SKM-1 (cell line): ENCODE measurements at regions not wholly inside any gene's neighbourhood (a gene's known extent, or its start where the extent isn't known, plus 50 kb on each side); places are given as distances from the start of the nearest gene placed in this dataset.
"Not testable (repeated sequence)": the region's sequence is repeated elsewhere in the genome, so short reads cannot be mapped to it uniquely, and the experiment has no call there.

Source experiments
- DNase-seq: peaks from one replicate; lab custom pipeline; 2025; ENCODE audit not compliant: unreplicated experiment; lab: John Stamatoyannopoulos, UW

DNA sequence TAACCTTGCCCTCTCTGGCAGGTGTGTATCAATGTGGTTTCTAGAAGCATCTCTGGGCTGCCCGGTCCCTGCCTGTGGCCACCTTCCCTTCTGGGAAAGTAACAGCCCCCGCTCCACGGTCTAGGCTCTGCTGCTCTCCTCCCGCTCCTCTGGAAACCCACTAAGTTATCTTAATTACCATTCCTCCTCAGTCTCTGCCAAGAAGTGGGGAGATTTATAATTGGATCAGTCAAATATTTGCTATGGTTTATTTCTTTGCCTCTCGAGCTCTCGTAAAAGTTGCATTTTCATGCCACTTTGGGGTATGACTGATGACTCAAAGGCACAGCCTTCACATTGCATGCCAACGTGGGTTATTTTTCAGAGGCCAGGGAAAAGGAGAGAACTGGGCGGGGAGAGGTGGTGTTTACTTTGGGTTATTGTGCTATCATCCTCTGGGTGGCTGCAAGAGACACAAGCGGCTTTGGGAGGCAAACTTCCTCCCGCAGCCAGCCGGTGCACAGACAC is 205.3 kb upstream of the WWC1 start:
- DNase-seq: no peak

DNA sequence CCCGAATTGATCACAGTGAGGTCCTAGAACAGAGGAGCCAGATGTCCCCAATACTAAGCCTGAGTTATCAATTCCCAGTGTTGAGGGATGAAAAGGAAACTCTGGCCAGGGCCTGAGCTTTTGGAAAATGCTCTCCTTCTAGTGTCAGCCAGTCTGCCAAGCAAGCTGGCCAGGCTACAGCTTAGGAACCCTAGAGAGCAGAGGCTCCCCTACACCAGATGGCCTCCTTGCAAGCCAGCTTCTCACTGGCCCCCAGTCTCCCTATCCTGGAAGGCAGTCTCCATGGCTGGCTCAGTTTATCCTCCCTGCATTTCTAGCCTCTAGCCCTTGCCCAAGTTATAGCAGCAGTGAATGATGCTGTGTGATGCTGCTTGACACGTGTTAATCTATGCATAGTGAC is 204.7 kb upstream of the WWC1 start:
- no peak for DNase-seq

DNA sequence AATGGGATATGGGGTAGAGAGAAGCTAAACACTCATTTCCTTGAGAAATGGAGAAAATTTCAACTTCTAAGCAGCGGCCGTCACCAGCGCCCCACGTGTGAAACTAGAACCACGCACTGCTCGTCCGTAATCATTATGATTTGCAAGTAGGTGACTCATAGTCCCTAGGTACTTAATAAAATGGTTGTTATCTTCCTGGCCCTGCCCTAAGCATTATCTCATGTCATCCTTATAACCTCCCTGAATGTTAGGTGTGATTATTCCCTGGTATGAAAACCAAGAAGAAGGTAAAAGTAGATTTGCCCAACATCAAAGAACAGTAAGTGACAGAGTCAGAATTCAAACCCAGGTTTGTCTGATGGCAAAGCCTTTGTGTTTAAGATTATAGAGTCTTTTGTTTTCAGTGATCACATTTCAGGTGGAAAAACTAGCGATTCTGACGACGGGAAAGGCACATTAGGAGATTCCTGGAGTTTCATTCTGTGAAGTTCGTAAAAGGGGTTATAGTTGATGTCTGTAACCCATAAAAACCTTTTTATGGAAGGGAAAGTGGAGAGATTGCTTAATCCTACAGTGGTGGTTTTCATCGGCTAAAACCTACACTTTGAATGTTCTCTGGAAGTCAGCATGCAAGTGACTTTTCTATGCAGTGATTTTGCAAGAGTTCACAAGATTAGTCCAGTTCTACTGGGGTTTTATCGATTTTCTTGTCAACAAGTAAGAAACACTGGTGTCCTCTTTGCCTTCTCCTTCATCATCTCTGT is 202.9 kb upstream of the WWC1 start:
- DNase-seq: no peak

DNA sequence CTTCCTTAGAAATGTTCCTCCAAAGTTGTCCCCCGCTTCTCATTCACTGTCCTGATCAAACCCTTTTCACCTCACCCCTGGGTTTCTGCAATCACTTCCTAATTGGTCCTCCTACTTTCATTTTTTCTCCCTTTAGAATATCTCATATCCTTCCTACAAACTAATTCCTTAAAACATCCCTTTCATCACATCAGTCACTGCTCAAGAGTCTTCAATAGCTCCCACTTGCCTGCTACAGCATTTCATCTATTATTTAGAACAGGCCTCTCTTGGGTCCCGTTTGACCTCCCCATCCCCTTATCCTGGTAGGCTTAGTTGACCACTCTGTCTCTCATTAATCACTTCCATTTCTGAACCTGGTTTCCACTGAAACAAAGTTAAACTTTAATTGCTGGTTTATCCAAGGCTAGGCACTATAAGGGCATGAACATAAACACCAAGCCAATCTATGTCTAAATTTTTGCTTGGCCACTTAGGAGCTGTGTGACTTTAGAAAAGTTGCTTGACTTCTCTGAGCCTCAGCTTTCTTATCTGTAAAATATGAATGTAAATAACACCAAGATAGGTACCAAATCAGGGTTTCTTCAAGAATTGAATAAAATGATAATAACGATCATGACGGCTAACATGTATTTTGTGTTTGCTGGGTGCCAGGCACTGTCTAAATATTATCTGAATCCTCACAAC is 202.1 kb upstream of the WWC1 start:
- DNase-seq: no peak

DNA sequence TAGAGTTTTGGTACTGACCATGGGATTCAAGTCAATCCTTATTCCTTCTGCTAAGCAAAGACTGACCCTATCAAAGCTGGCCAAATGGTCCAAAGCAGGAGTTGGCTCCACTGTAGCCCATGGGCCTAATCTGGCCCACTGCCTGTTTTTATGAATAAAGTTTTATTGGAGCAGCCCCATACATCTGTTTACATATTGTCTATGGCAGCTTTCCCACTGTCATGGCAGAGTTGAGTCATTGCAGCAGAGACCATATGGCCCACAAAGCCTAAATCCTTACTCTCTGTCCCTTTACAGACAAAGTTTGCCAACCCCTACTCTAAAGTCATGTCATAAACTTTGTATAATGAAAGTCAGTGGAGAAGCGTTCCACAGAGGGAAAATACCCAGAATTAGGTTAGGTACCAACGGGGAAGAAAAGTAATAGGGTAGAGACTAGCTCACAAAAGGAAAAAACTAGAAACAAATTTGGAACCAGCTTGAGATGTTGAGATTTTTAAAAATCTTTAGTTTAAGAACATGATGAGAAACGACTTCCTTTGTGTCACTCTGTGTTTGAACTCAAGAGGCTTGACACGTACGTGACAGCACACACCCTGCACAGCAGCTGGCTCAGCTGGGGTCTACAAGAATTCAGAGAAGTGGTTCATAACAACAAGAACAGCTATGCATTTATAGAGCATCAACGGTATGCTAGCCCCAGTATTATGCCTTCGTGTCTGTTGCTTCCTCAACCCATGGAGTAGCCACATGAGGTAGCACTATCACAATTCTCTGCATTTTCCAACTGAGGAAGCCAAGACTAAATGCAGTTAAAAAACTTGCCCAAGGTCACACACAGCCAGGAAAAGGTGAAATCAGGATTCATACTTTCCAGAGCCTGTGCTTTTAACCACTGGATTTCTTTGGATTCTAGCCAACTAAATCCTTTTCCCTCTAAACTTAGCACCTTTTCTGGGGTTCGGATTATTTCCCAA is 198.9 kb upstream of the WWC1 start:
- DNase-seq: no peak

DNA sequence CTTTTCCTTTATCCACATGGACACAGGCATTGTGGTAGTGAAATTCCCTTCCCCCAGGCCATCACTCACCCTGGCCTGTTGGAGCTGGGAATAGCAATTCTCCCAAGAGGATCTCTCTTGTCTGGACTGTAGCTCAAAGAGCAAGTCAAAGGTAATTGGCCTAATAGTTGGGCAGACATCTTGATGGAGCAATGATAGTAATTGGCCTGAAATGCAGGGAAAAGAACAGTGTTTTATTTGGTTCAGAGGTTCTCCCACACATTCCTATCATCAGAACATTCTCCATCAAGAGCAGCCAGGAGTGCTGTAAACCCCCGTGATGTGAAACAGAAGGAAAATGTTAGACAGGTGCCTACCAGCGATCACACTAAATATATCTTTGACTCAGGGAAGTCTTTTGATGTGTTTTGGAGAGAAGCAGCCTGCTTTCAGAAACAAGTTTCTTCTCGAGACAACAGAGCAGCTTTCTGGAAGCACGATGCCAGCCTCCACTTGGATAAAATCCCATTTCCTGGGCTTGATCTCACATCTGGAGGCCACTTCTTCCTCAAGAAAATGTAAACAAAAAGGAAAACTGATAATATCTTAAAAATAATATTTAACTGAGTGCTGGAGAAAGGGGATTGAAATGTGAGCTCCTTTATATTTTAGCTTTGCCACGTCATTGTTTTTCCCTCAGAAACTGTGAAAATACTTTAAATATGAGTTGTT is 198.1 kb upstream of the WWC1 start:
- DNase-seq: no peak

DNA sequence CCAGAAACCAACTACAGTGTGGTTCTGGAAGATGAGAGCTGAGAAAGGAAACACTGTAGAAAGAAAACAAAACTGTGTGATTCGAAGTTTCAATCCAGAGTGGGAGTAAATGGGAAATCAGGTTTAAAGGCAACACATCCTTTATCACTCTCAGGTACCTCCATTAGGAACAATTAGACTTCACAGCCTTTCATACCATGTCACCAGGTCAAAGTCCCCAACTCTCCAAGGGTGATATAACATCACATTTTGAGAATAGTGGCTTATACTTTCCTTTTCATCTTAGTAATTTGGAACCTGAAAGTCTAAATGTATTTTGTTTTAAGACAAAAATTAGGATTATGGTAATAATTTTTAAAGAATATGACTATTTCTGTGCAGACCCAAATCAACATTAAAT is 194.9 kb upstream of the WWC1 start:
- no peak for DNase-seq

DNA sequence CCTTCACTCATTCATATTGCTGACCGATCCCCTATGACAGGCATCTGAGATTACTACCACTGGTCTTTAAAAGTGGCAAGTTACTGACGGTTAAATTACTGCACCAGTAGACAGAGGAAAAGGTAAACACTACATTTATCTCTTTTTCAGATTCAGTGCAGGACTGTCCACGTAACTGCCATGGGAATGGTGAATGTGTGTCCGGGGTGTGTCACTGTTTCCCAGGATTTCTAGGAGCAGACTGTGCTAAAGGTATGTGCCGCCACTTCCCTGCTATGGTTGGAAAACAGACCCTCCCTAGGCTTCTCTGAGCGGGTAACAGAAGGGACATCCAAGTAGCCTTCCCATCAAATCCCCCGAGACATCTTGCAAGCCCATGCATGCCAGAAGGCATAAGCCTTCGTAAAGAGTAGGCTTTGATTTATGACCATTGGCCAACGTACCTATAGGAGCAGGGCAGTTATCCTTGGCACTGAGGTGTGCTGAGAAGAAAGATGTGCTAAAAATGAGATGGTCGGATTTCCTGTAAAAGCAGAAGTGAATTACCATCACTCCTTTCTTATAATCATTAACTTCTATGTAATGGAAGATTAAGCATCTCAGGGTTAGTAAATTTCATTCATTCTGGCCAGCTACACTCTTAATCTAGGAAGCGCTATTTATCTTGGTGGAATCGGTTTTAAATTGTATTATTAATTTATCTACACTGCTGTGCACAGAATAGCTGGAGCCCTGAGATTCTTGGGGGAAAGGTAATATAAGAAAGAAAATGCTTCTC is 193.4 kb upstream of the WWC1 start:
- DNase-seq: no peak

DNA sequence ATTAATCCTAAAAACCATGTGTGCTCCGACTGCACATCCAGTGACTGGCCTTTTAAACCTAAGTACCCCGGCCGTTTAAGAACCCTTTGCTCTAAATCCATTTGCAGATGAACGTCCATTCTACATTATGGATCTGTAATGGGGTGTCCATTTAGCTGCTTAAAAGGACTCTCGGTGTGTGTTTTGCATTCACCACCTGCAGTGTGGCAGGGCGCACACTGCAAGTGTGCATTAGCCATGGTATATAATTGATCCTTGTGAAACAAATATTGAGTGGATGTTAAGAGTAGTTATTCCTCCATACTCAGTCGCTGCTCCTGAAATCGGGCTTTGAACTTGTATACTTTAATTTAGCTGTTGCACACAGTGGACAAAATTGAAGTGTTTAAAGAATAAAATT is 190.1 kb upstream of the WWC1 start:
- no peak for DNase-seq

DNA sequence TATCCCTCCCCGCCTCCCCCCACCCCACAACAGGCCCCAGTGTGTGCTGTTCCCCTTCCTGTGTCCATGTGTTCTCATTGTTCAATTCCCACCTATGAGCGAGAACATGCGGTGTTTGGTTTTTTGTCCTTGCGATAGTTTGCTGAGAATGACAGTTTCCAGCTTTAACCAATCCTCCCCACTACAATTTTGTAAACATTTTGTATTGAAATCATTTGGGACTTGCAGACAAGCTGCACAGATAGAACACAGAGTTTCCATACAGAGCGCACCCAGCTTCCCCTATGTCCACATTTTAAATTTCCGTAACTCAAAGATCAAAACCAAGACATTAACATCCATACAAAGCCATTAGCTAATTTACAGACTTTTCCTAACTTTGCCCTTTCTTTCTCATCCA is 188.4 kb upstream of the WWC1 start:
- not testable (repeated sequence) for DNase-seq

DNA sequence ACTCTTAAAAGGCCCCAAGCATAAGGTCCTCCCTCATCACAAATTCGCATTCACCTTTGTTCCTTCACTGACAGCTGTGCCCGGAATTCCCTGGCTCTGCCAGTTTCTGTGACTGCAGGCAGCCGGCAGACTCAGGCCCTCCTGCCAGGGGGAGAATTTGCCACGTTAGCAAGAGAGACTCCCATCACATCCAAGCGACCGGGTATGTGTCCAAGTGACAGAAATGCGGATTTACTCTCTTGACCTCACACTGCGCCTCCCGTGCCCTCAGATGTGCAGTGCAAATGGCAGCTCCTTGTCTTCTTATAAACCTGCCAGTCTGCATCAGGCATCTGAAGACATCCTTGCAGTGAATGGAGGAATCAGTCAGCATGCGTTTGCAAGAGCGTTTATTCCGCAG is 187.1 kb upstream of the WWC1 start:
- no peak for DNase-seq

DNA sequence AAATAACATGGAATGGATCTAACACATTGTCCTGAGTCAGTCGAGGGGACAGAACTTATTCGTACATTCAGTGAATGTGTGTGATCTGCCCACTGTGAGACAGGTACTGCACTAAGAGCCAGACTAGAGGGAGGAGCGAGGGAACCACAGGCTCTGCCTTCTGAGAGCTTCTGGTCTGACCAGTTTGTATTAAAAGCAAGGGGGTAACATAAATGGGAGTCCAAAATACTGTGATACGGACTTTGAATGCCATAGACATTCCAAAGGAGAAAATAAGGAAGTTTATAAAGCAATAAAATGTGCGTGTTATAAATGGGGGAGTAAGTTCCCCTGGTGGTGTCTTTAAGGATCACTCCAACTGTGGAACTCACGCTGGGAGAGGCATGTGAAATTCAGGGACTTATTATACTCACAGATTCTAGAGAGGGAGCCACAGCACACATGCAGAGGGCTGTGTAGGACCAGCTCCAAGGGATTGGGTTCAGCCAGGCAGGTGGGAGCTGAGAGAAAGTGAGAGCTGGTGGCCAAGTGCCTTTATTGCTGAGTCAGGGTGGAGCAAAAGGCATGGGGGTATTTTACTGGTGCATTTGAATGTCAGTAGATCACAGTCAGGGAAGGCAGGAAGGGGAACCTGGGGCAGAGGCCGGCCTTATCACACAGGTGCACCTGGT is 186.5 kb upstream of the WWC1 start:
- DNase-seq: no peak

DNA sequence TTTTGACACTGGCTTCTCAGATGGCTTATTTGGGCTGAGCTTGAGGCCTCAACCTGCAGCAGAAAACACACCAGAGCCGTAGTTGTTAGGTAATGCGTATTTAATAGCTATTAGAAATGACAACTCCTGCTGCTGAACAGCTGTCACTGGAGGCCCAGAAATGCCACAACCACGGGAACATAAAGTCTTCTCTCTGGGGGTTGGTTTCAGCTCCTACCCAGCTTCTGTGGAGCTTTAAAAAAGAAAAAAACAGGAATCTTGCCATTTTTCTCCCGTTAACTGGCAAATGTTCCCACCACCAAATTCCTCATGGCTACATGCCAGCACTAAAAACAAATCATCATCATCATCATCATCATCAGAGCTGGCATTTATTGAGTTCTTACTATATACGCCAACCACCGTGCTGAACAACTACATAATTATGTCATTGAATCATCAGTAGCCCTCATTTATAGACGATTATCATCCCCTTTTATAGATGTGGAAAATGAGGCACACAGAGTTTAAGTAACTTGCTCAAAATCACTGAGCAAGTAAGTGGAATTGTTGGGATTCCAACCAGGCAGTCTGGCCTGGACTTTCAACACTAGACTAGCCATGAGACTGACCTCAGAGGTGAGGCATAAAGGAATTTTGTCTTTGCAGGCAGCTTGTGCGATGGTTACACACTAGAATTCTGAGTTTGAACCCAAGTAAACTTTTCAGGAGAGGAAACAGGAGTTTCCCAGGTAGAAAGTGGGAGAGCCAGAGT is 185.3 kb upstream of the WWC1 start:
- no peak for DNase-seq

DNA sequence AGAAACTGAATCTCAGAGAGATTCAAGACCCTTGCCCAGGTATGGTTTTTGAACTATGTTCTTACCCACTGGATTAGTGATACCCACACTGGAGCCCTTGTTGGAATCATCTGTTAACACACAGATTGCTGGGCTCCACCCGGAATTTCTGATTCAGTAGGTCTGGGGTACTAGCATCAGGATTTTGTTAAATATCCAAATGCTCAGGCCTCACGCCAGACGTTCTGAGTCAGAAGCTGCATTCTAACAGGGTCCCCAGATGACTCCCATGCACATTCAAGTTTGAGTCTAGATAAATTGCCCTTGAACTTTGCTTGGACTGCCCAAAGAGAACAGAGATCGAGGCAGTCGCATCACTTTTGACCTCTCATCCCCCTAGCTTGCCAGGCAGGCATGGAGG is 182.0 kb upstream of the WWC1 start:
- DNase-seq: no peak

DNA sequence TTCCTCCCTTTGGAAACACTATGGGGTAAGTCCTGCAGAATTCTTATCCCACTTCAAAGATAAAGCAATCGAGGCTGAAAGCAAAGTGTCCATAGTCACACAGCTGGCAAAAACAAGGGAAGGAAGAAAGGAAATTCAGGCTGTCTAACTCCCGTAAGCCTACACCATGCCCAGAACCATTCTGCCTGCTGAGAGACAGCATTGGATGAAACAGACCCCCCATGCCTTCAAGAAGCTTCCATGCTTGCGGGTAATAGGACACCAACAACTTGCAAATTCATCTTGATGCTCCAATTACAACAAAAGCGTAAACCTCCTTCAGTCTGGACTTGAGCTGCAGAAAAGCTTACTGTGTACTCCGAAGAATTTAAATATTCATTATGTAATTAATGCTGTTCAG is 181.1 kb upstream of the WWC1 start:
- DNase-seq: no peak

DNA sequence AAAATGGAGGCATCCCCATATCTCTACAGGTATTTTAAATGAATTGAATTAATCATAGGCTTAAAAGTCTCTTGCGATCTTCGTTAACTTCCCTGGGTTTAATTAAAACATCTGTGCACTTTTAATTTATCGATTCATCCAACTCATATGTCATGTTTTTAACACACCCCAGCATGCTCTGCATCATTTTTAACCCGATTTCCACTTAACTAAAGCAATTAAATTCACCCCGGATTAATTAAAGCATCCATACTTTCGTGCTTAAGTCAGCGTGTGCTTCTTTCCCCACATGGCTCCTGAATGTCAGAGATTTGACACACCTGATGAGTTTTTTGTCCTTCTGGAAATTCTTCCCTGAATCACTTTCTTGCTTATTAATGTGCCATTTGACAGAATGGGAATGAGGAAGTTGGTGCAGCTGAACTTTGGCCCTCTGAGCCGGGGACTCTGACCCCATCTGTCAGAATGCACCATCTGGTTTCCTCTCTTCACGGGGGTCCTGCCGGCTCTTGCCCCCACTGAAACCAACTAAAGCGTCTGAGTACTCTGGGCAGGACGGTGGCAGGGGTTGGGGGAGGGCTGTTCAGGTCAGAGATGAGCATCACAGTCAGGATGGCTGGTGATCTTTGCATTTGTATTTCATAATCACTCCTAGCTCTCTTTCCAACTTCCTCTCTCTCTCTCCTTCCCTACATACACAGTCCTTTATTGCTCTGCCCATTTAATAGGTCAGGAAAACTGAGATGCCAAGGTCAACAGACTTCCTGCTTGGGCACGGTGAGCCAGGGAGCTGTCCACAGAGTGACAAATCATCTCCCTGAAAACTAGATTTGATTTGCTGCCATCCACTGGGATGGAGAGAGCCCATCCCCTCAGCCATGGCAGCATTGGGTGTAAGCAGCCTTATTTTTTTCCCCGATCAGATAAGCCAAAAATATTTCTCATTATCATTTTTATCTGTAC is 180.3 kb upstream of the WWC1 start:
- peak; percentile 30 for DNase-seq

DNA sequence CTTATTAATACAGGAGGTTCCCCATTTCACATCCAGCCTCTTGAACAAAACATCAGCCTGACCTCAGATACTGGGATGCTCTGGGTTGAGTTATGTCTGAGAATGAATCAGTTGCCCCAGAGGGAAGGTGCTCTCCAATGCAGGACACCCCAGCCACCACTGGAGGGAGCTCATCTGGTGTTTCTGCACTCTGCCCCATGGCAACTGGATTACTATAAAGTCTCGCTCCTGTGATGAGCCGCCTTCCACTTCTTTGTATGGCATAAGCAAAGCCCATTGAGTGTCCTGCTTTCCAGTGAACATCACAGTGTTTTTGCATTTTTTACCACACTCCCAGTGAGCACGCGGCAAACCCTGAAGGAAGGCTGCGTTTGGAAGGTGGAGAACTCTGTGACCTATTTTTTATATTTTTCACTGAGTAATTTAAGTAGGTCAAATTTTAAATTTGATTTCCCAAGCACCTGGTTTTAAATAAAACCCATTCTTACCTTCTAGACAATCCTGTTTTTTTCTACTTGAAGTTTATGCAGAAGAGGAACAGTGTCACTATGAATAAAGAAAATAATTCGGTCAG is 176.9 kb upstream of the WWC1 start:
- DNase-seq: peak; percentile 37
